SK-N-MC (cell line): ENCODE measurements at regions not wholly inside any gene's neighbourhood (a gene's known extent, or its start where the extent isn't known, plus 50 kb on each side); places are given as distances from the start of the nearest gene placed in this dataset.

Source experiments
- EZH2 ChIP-seq: fragments of 200-600 bp; sonication (generic); IDR thresholded peaks from one replicate; pipeline ENCODE4 v1.6.1; 2017; ENCODE audit warnings: antibody characterized with exemption
- FOXP2 ChIP-seq: optimal IDR thresholded peaks from 2 replicates; pipeline ENCODE3; 2011; ENCODE audit warnings: mild to moderate bottlenecking, moderate library complexity; ENCODE audit not compliant: insufficient read depth; ENCODE audit errors: extremely low read length, control extremely low read depth
- POLR2AphosphoS5 ChIP-seq: IDR thresholded peaks from 2 replicates; pipeline ENCODE4 v1.6.1; 2012; ENCODE audit warnings: mild to moderate bottlenecking, low read depth, low read length, borderline replicate concordance

GRCh38 chr12:30015631-30016337 lies 232.0 kb upstream of the TMTC1 start:
- no peak for TF ChIP-seq EZH2
- no peak for TF ChIP-seq POLR2AphosphoS5
- no peak for TF ChIP-seq FOXP2
